GM21737 (cell line): ENCODE measurements at regions not wholly inside any gene's neighbourhood (a gene's known extent, or its start where the extent isn't known, plus 50 kb on each side); places are given as distances from the start of the nearest gene placed in this dataset.
"Not testable (repeated sequence)": the region's sequence is repeated elsewhere in the genome, so short reads cannot be mapped to it uniquely, and the experiment has no call there.

Experiments used
- ATAC-seq: cut with Tn5 transposase; IDR thresholded peaks from one replicate; pipeline ENCODE4 v1.9.1; 2021; ENCODE audit warnings: mild to moderate bottlenecking, moderate library complexity; ENCODE audit not compliant: unreplicated experiment

DNA sequence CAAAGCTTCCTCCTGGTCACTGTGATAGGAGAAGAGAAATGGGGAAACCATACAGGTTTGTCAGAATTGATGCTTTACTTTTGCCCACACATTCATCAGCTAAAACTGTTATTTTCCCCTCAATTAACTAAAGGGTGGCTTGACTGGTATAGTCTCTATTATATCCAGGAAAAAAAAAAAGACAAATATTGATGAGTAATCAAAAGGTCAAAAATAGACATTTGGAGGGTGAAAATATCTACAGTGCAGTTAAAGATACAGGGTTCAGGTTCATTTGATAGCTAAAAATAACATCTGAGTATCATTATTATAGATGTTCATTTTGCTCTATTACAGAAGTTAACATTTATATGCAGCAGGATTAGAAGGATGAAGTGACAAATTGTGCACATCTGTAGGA is 577.6 kb upstream of the FAM98A start:
- ATAC-seq = no peak

- ATAC-seq = no peak
Observed at GRCh38 chr2:34174506-34174905, 575.4 kb upstream of the FAM98A start.

DNA sequence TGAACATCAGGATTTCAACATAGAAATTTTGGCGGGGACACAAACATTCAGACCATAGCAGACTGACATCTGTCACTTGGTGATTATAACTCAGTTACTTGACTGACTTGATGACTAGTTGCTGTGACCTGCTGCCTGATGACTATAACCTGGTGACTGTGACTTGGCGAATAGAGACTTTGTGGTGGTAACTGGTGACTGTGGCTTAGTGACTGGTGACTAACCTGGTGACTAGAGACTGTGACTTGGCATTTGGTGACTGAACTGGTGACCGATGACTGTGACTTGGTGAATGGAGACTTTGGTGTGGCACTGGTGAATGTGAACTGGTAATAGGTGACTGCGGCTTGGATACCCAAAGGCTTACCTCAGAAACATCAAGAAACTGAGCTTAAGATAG is 563.1 kb upstream of the FAM98A start:
- no peak for ATAC-seq

- ATAC-seq = no peak
Observed at GRCh38 chr2:34161549-34161948, 562.5 kb upstream of the FAM98A start.

- ATAC-seq = no peak
Observed at GRCh38 chr2:34159901-34160300, 560.8 kb upstream of the FAM98A start.

DNA sequence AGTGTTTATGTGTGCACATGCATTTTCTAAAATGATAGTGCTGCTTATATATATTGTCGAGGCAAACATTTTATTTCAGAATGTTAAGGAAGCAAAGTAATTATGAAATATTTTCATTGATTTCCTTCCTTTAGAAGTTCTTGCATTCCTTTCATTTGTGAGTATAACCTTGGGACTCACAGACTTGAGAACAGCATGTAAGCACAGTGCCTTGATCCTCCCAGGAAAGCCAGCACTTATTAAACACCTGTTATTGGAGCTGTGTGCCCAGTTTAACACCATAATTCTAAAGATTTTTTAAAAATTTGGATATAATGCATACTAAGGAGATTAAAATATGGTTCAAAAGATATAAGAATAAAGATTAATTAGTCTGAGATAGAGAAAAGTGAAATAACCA is 554.4 kb upstream of the FAM98A start:
- no peak for ATAC-seq

GRCh38 chr2:34147780-34148179 is 548.7 kb upstream of the FAM98A start:
- ATAC-seq = no peak

- no peak for ATAC-seq
Observed at GRCh38 chr2:34143149-34143548, 544.0 kb upstream of the FAM98A start.

DNA sequence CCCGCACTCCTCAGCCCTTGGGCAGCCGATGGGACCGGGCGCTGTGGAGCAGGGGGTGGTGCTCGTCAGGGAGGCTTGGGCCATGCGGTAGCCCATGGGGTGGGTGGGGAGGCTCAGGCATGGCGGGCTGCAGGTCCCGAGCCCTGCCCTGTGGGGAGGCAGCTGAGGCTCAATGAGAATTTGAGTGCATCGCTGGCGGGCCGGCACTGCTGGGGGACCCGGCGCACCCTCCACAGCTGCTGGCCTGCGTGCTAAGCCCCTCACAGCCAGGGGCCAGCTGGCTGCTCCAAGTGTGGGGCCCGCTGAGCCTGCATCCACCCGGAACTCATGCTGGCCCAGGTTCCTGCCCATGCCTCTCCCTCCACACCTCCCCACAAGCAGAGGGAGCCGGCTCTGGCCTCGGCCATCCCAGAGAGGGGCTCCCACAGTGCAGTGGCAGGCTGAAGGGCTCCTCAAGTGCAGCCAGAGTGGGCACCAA is 543.5 kb upstream of the FAM98A start:
- ATAC-seq = not testable (repeated sequence)

DNA sequence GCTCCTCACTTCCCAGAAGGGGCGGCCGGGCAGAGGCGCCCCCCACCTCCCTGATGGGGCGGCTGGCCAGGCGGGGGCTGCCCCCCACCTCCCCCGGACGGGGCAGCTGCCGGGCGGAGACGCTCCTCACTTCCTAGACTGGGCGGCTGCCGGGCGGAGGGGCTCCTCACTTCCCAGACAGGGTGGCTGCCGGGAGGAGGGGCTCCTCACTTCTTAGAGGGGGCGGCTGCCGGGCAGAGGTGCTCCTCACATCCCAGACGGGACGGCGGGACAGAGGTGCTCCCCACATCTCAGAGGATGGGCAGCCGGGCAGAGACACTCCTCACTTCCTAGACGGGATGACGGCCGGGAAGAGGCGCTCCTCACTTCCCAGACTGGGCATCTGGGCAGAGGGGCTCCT is 534.0 kb upstream of the FAM98A start:
- not testable (repeated sequence) for ATAC-seq

GRCh38 chr2:34126279-34126678 is 527.2 kb upstream of the FAM98A start:
- ATAC-seq = no peak

DNA sequence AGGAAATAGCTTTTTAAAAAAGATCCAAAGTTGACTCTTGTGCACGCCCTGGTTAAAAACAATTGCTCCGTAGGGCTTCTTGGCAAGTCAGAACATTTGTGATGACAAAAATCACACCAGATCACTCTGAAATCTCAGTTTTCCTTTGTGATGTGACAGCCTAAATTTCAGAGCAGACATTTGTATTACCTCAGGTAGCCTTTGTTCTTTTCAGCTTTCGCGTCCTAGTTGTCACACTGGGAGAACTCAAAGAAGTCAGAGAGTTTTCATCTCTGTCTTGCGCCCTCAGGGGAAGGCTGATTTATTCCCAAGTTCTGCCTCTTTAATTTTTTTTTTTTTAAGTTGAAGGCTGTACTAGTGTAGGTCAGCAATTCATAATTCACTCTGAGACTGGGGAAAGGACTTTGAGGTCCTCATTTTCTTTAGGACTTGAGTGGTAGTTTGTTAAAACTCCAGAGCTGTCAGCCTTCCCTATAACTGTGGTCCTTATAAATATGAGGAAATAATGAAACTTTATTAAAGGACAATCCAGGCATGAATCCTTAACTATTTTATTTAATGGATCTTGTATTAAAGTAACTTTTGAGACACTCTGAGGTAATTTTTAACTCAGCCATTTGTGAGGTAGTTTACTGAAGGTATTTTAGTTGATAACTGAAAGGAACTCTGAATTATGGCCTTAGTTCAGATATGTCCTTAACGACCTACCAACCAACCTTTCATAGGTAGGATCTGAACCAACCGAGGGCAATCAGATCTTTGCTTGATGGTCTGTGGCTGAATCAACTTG is 525.1 kb upstream of the FAM98A start:
- no peak for ATAC-seq

DNA sequence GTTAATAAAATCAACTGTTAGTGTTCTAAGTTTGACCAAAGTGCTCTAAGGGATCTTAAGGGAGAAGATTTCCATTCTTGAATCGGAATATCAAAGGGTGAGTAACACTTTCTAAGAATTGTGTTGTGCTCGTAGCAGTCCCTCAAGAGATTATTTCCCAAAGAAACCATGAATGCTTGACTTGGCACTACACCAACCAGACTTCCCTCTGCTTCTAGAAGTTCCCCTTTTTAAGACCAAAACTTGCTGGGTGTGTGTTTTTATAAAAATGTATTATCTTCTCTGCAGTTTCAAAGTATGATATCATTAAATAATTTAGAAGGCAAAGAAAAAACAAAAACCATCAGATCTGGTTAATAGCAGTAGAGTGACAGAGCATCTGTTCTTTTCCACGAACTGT is 522.0 kb upstream of the FAM98A start:
- no peak for ATAC-seq

GRCh38 chr2:34115076-34115475 is 516.0 kb upstream of the FAM98A start:
- no peak for ATAC-seq

DNA sequence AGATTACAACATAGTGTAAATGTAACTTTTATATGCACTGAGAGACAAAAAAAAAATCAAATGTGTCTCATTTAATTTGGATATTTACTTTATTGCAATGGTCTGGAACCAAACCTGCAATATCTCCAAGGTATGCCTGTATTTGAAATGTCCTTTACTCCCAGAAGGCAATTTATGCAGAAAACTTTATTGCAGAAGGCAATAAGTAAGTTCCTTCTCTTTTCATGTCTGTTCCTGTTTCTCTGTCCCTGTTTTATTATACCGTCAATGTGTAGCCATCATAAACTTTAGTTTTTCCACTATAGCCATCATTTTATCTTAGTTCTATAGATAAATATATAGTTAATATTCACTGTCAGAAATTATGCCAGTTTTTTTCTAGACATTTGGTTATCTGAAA is 513.1 kb upstream of the FAM98A start:
- no peak for ATAC-seq

- no peak for ATAC-seq
Observed at GRCh38 chr2:34110392-34110791, 511.3 kb upstream of the FAM98A start.

DNA sequence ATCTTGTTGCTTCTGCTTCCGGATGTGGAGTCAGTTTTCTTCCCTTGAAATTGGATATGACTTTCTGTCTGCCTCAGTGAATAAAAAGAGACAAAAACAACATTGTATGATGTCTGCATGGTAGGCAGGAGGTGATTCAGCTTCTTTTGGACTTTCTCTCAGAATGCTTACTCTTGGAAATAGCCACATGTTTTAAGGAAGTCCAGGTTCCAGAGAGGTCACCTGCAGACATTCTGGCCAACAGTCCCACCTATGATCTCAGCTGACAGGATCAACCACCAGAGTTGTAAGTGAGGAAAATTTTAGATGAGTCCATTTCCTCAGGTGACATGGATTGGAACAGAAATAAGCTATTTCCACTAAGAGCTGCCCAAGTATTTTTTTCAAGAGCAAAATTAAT is 508.7 kb upstream of the FAM98A start:
- no peak for ATAC-seq

DNA sequence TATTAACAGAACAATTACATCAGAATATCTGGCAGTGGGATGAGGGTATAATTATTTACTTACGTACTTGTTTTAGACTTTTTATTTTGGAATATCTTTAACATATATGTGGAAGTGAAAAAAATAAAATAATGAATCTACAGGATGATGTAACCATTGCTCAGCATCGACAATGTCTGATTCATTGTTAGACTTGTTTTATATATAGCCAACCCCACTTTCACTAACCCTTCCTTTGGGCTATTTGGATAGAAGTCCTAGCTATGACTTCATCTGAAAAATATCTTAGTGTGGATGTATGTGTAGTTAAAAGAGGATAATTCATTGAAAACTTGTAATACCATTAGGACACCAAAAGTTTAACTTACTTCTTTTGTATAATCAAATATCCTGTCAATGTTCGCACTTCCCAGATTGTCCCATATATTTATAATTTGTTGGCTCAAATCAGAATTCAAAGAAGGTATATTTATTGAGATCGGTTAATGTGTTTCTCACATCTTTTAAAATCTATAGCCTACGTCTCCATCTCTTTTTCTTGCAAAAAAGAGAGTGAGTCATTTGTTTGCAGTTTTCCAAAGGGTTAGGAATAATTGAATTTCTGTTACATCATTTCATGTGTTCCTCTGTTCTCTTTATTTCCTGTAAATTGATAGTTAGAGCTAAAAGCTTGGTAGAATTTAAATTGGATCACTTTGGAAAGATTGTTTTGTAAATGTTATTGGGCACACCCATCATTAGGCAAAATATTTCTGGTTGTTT is 506.1 kb upstream of the FAM98A start:
- ATAC-seq = no peak

GRCh38 chr2:34104601-34105000 is 505.5 kb upstream of the FAM98A start:
- no peak for ATAC-seq

DNA sequence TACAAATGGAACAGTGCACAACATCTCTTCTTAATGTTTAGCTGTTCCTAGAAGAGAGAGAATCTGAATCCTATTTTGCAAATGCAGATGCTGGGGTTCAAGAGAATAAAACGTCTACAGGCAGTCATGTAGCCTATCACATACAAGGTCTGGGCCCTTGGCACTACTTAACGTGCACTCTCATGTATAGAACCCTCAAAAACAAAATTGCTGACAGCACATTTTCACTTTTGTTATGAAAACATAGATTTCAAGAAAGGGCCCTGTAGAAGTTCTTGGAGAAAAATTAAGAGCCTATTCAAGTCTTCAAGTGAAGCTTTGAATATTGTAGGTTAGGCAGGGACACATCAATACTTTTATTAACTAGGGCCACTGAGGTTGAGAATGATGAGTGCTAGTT is 504.3 kb upstream of the FAM98A start:
- no peak for ATAC-seq

- no peak for ATAC-seq
Observed at GRCh38 chr2:34102339-34102738, 503.2 kb upstream of the FAM98A start.

- no peak for ATAC-seq
Observed at GRCh38 chr2:34099377-34099776, 500.3 kb upstream of the FAM98A start.
